Left colon (tissue), 2 donors: ENCODE measurements at regions not wholly inside any gene's neighbourhood (a gene's known extent, or its start where the extent isn't known, plus 50 kb on each side); places are given as distances from the start of the nearest gene placed in this dataset.
"Not testable (repeated sequence)": the region's sequence is repeated elsewhere in the genome, so short reads cannot be mapped to it uniquely, and the experiment has no call there.

Source experiments
- ATAC-seq: fragments of 200-7000 bp; cut with Tn5 transposase; one replicate; pipeline ENCODE4 v1.9.1; 2020; ENCODE audit warnings: mild to moderate bottlenecking, moderate library complexity
- DNase-seq, 2 donors: peaks; one replicate each; pipeline ENCODE4 v3.0.0-alpha.2; 2020
- intact Hi-C, 2 donors: fragments of 100-400 bp; cut with DNase I in 1 of 2; cut with micrococcal nuclease in 1 of 2; formaldehyde crosslinking; loops; one replicate each; pipeline versions ENCODE4 v1.11.2 to v1.14.0; 2022; cut with DNase I, micrococcal nuclease
- donor health status: DM: no; HTN: no; CAD: no.
- donor health status: DM: yes; HTN: yes; CAD: no.

DNA sequence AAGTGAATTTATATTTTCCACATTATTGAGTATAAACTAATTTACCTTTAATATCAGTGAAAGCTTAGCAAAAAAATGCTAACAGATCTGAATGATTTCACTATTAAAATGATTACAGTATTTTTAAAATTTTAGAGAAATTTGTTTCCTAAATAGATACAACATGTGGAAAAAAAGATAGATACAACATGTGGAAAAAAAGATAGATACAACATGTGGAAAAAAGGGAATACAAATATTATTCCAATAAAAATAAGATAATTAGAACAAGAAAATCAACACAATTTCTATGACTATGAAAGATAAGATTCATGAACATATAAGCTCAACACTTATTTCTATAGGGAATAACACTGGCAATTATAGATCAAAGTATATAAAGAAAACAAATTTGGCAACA, 865.9 kb upstream of the VRK2 start:
- ATAC-seq: no peak
- DNase-seq: no peak
- intact Hi-C loops: no loop called here

GRCh38 chr2:57181315-57182038, 865.1 kb upstream of the VRK2 start:
- intact Hi-C loops: no loop called here
- no peak for DNase-seq
- ATAC-seq: no peak

- ATAC-seq: no peak
- intact Hi-C loops: no loop called here
- DNase-seq: no peak
These were observed 863.7 kb upstream of the VRK2 start for GRCh38 chr2:57182916-57183315.

- DNase-seq (no peak), ATAC-seq (no peak)
- intact Hi-C loops: no loop called here
These were observed 861.0 kb upstream of the VRK2 start for GRCh38 chr2:57185568-57185967.

GRCh38 chr2:57190007-57190406, 856.6 kb upstream of the VRK2 start:
- ATAC-seq (no peak), DNase-seq (no peak)
- intact Hi-C loops: no loop called here

GRCh38 chr2:57199663-57200062, 846.9 kb upstream of the VRK2 start:
- intact Hi-C loops: no loop called here
- DNase-seq (no peak), ATAC-seq (no peak)

- intact Hi-C loops: no loop called here
- ATAC-seq (no peak), DNase-seq (no peak)
These were observed 842.2 kb upstream of the VRK2 start for GRCh38 chr2:57204364-57204763.

- intact Hi-C loops: no loop called here
- no peak for ATAC-seq
- no peak for DNase-seq
These were observed 841.4 kb upstream of the VRK2 start for GRCh38 chr2:57205241-57205640.

DNA sequence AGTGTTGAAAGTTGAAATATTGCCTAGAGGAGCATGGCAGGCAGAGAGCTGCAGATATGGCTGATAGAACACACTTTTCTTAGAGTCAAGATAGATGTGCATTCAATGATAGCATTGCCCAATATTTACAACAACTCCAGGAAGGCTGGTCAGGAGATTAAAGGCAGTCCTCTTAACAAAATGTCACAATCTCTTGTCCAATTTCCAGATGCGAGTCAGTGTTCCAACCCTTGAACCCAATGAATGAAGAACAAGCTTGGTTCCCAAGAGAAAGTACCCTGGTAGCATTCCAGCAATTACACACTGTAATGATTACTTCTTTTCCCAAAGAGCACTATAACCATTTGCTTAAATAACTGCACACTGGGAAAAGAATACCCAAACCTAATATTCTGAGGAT, 839.4 kb upstream of the VRK2 start:
- ATAC-seq: no peak
- no peak for DNase-seq
- intact Hi-C loops: no loop called here

DNA sequence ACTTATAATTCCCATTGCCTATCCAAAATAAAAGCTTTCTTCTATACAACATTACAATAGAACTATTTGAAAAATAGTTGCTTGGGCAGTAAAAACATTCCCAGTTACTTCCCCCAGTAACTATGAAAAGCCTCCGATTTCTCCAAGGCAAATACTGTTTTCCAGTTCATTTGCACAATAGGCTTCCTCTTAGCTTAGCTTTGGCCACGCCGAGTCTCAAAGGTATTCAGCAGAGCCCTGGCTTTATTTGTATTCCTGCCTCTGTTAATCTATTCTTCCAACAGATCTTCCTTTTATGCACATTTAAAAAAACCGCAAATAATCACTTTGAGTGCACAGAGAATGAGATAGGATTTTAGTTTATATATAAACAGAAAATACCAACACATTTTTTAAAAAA, 836.8 kb upstream of the VRK2 start:
- intact Hi-C loops: no loop called here
- DNase-seq: no peak
- no peak for ATAC-seq

DNA sequence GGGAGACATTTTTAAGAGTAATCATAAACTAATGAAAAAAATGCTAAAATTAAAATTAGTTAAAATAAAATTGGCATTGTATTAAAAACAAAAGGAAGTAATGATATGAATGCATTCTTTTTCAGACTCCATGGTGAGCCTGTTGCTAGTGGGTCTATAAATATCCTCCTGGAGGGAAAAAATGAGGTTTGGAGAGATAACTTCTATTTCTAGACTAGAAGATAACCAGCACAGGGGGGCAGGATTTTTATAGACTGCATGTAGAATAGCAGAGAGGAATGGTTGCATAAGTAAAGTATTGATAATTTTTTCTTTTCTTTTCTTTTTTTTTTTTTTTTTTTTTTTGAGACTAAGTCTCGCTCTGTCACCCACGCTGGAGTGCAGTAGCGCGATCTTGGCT, 835.8 kb upstream of the VRK2 start:
- ATAC-seq (no peak), DNase-seq (no peak)
- intact Hi-C loops: no loop called here

DNA sequence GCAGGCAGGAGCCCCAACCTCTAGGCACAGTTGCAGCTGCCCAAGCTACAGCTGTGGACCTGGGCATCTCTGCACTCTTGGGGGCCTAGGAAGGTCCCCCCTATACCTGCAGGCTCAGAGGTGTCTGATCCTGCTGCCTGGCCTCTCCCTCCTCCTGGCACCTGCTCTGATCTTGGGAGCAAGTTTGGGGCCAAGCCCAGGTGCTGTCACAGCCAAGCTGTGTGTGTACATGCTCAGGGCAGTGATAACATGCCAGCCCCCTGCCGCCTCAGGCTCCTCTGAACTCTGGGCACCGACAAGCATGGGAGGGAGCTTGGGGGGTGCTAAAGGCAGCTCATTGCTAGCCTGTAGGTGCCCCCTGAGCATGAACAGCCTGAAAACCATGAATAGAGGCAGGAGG, 829.6 kb upstream of the VRK2 start:
- no peak for ATAC-seq
- intact Hi-C loops: no loop called here
- no peak for DNase-seq

DNA sequence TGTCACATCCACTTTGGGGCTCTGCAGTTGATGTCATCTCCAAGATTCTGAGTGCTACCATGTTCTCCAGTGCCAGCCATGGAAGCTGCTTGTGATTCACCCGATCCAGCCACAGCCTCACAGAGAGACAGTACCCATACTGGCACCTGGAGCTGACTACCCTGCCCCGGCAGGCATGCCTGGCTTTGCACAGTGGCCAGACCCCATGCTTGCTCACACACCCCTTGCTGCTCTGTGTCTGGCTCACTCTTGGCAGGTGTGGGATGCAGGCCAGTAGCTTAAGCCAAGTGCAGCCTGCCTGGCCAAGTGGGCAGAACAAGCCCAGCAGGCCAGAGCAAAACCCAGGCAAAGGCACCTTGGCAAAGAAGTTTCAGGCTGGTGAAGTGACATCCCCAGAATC, 828.4 kb upstream of the VRK2 start:
- ATAC-seq: no peak
- no peak for DNase-seq
- intact Hi-C loops: no loop called here

GRCh38 chr2:57229706-57230105, 816.9 kb upstream of the VRK2 start:
- intact Hi-C loops, DNase-seq, ATAC-seq: not testable (repeated sequence)

- ATAC-seq, DNase-seq, intact Hi-C loops: not testable (repeated sequence)
These were observed 814.3 kb upstream of the VRK2 start for GRCh38 chr2:57232341-57232740.

- DNase-seq, intact Hi-C loops, ATAC-seq: not testable (repeated sequence)
These were observed 795.1 kb upstream of the VRK2 start for GRCh38 chr2:57251495-57251894.

DNA sequence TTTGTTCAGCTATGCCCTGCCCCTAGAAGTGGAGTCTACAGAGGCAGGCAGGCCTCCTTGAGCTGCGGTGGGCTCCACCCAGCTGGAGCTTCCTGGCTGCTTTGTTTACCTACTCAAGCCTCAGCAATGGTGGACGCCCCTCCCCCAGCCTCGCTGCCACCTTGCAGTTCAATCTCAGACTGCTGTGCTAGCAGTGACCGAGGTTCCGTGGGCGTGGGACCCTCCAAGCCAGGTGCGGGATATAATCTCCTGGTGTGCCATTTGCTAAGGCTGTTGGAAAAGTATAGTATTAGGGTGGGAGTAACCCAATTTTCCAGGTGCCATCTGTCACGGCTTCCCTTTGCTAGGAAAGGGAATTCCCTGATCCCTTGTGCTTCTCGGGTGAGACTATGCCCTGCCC, 770.2 kb upstream of the VRK2 start:
- ATAC-seq, DNase-seq, intact Hi-C loops: not testable (repeated sequence)

DNA sequence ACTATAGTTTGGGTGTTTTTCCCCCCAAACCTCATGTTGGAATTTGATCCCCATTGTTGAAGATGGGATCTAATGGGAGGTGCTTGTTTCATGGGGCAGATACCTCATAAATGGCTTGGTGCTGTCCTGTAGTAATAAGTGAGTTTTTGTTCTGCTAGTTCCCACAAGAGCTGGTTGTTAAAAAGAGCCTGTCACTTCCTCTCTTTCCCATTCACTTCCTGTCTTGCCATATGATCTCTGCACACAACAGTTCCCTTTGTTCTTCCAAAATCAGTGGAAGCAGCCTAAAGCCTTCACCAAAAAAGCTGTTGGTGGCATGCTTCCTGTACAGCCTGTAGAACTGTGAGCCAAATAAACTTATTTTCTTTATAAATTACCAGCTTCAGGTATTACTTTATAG, 768.2 kb upstream of the VRK2 start:
- DNase-seq (no peak), ATAC-seq (no peak)
- intact Hi-C loops: no loop called here

DNA sequence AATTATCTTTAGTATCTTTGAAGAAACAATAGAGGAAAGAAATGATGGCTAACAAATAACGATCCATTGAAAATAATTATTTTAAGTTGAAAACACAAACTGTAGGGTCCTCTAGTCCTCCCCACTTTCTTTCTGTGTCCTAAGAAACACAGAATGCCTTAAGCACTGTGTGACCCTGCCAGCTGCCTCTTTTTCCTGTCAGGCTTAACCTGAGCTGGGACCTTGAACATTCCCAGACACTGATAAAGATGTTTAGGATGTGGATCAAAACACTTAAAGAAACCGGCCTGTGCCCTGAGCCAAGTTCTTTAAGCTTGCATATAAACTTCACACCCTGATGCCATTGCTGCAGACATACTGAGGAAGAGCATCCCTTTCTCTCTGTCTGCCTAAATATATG, 755.4 kb upstream of the VRK2 start:
- DNase-seq (no peak), ATAC-seq (no peak)
- intact Hi-C loops: no loop called here

DNA sequence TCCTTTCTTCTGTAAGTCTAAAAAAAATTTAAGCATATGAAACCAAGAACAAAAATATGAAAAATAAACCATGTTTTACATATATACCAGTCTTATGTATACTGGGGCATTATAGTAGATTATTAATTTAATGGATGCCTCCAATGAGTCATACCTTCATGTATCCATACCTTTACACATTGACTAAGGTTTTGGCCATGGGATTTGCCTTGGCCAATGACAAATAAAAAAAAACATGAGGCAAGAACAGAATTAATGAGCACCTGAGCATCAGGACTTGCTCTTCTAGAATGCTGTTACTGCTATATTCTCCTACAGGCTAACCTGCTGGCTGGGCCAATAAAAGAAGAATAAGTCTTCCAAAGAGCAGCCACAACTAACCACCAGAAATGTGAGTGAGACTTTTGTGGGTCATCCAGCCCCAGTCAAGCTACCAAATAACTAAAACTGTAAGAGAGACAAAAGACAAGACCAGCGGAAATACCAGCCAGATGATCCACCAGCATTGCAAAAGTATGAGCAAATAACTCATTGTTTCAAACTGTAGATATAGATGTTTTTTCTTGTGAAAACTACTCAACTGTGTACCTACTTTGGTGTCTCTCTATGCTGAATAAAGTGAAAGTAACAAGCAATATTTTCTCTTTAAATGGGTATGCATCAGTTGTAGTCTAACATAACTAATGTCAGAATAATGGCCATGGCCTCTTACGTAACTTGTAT, 749.6 kb upstream of the VRK2 start:
- no peak for DNase-seq
- ATAC-seq: no peak
- intact Hi-C loops: no loop called here

DNA sequence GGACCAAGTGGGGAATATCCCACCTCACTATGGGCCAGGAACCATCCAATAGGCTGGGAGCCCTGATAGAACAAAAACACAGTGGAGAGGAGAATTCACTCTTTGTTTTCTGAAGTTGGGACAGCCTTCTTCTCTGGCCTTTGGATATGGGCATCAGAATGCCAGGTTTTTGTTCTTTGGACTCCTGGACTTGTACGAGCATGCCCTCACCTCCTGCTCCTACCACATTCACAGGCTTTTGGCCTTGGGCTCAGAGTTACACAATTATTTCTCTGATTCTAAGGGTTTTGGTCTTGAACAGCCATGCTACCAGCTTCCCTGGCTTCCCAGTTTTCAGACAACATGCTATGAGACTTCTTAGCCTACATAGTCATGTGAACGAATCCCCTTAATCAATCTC, 732.9 kb upstream of the VRK2 start:
- ATAC-seq: no peak
- DNase-seq: no peak
- intact Hi-C loops: no loop called here
